Stomach smooth muscle (tissue), 2 donors: ENCODE measurements at regions not wholly inside any gene's neighbourhood (a gene's known extent, or its start where the extent isn't known, plus 50 kb on each side); places are given as distances from the start of the nearest gene placed in this dataset.

Source experiments
- H3K27ac ChIP-seq: one replicate; pipeline ENCODE4 v1.7.0; 2013; ENCODE audit warnings: mild to moderate bottlenecking, low read length, inconsistent platforms
- H3K27me3 ChIP-seq, 2 donors: one replicate each; pipeline ENCODE4 v1.7.0; 2013; ENCODE audit warnings: low read length in 2 of 2; ENCODE audit not compliant: insufficient read depth in 2 of 2, control insufficient read depth in 1 of 2
- H3K36me3 ChIP-seq, 2 donors: one replicate each; pipeline ENCODE4 v1.7.0; 2013; ENCODE audit warnings: low read length in 2 of 2; ENCODE audit not compliant: control insufficient read depth in 2 of 2, insufficient read depth in 2 of 2
- H3K4me1 ChIP-seq: one replicate; pipeline ENCODE4 v1.7.0; 2013; ENCODE audit warnings: low read length; ENCODE audit not compliant: control insufficient read depth, insufficient read depth
- H3K4me3 ChIP-seq, 2 donors: one replicate each; pipeline ENCODE4 v1.7.0; 2013; ENCODE audit warnings: low read length in 2 of 2
- H3K9ac ChIP-seq, 2 donors: one replicate each; pipeline ENCODE4 v1.7.0; 2013; ENCODE audit warnings: low read length in 2 of 2, mild to moderate bottlenecking in 1 of 2
- H3K9me3 ChIP-seq, 2 donors: one replicate each; pipeline ENCODE4 v1.7.0; 2013; ENCODE audit warnings: low read length in 2 of 2; ENCODE audit not compliant: control insufficient read depth in 2 of 2
- donor health status: healthy.
- donor health status: Pancreatic carcinoma.

DNA sequence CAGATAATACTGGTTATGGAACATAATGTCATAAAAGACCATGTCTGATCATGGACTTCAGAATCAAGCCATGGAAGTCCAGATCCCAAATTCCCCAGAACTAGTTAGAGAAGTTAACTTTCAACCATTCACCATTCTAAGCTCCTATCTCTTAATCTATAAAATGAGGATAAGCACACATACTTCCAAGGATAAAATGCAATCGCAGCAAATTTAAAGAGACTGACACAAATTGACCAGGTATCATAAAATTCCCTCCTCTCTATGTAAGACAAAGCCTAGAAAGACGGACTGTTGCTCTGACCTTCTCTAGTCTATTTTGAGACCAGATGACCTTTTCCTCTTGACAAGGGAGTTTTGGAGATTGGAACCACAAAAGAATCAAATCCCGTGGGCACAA is 426.7 kb downstream of the PLPP3 start:
- H3K4me3 ChIP-seq = no peak overlapping the region
- no peak overlapping the region for H3K27ac ChIP-seq
- H3K4me1 ChIP-seq = no peaks in the 10 kb centered on the region
- no peaks in the 10 kb centered on the region for H3K36me3 ChIP-seq
- no peaks in the 10 kb centered on the region for H3K27me3 ChIP-seq
- H3K9ac ChIP-seq = no peak overlapping the region
- no peaks in the 10 kb centered on the region for H3K9me3 ChIP-seq

GRCh38 chr1:56151402-56151801 is 428.0 kb downstream of the PLPP3 start:
- Histone ChIP-seq H3K36me3 (no peaks in the 10 kb centered on the region), H3K4me1 (no peaks in the 10 kb centered on the region), H3K4me3 (no peak overlapping the region), H3K9ac (no peak overlapping the region), H3K27ac (no peak overlapping the region), H3K9me3 (no peaks in the 10 kb centered on the region), H3K27me3 (no peaks in the 10 kb centered on the region)

- Histone ChIP-seq H3K9me3 (no peaks in the 10 kb centered on the region), H3K27ac (no peak overlapping the region), H3K27me3 (no peaks in the 10 kb centered on the region), H3K4me1 (no peaks in the 10 kb centered on the region), H3K36me3 (no peaks in the 10 kb centered on the region), H3K4me3 (no peak overlapping the region), H3K9ac (no peak overlapping the region)
These were observed 428.7 kb downstream of the PLPP3 start for GRCh38 chr1:56150441-56151215.

GRCh38 chr1:56149761-56150160 is 429.6 kb downstream of the PLPP3 start:
- no peaks in the 10 kb centered on the region for H3K27me3 ChIP-seq
- no peaks in the 10 kb centered on the region for H3K36me3 ChIP-seq
- no peaks in the 10 kb centered on the region for H3K9me3 ChIP-seq
- H3K9ac ChIP-seq = no peak overlapping the region
- H3K27ac ChIP-seq = no peak overlapping the region
- H3K4me3 ChIP-seq = no peak overlapping the region
- no peaks in the 10 kb centered on the region for H3K4me1 ChIP-seq

- no peak overlapping the region for H3K27ac ChIP-seq
These were observed 430.8 kb downstream of the PLPP3 start for GRCh38 chr1:56148326-56149193.

DNA sequence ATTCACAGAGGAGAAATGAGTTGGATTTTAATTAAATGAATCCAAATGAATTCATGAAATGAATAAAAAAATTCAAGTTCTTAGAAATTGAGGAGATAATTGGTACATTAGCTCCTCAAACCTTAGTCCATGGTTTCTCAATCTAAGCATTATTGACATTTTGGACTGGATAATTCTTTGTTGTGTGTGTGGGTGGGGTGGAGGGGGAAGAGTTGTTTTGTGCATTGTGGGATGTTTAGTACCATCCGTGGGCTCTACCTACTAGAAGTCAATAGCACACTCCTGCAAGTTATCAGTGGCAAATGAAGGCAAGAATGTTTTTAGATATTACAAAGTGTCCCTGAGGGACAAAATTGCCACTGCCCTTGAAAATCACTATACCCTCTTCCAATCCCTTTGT is 431.9 kb downstream of the PLPP3 start:
- H3K9ac ChIP-seq = no peak overlapping the region
- no peak overlapping the region for H3K4me3 ChIP-seq
- H3K27ac ChIP-seq = no peak overlapping the region
- H3K27me3 ChIP-seq = no peaks in the 10 kb centered on the region
- no peaks in the 10 kb centered on the region for H3K9me3 ChIP-seq
- H3K36me3 ChIP-seq = no peaks in the 10 kb centered on the region
- H3K4me1 ChIP-seq = no peaks in the 10 kb centered on the region

More at GRCh38 chr1:56148326-56149193, 430.8 kb downstream of the PLPP3 start:
- Histone ChIP-seq H3K4me3 (no peak overlapping the region), H3K27me3 (no peaks in the 10 kb centered on the region), H3K36me3 (no peaks in the 10 kb centered on the region), H3K4me1 (no peaks in the 10 kb centered on the region), H3K9me3 (no peaks in the 10 kb centered on the region), H3K9ac (no peak overlapping the region)

DNA sequence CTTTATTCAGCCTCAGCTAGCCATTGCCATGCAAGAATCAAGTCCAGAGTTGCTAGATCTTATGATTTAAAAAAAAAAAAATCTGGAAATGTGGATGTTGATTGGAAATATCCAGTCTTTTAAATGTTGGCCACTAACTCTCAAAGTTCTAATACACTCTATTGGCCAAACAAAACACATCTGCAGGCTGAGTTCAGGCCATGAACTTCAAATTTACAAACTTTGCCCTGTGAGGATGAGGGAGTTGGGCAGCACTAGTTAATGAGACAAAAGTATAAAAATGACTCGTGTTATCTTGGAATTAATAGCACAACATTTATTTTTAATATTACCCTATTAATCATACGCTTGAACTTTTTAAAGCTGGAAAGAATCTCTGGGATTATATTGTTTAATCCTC is 432.3 kb downstream of the PLPP3 start:
- Histone ChIP-seq H3K36me3 (no peaks in the 10 kb centered on the region), H3K27ac (no peak overlapping the region), H3K4me1 (no peaks in the 10 kb centered on the region), H3K9ac (no peak overlapping the region), H3K4me3 (no peak overlapping the region), H3K9me3 (no peaks in the 10 kb centered on the region), H3K27me3 (no peaks in the 10 kb centered on the region)

DNA sequence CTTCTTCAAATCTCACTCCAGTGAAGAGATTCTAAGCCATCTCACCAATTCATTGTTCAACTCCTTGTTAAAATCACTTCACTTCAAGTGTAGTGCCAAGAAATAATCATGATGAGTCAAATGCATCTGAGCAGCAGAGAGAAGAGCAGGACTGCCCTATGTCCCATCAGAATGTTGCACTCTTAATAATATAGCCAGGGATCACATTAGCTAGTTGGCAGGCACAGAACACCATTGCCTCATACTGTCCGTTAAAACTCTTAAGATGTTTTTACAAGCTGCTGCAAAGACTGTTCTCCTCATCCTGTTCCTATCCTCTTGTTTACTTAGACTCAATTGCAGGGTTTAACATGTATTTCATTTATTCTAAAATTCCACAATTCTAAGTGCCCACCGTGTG is 432.9 kb downstream of the PLPP3 start:
- Histone ChIP-seq H3K27ac (no peak overlapping the region), H3K9me3 (no peaks in the 10 kb centered on the region), H3K36me3 (no peaks in the 10 kb centered on the region), H3K4me1 (no peaks in the 10 kb centered on the region), H3K27me3 (no peaks in the 10 kb centered on the region), H3K4me3 (no peak overlapping the region), H3K9ac (no peak overlapping the region)

- H3K27ac ChIP-seq = no peak overlapping the region
These were observed 433.8 kb downstream of the PLPP3 start for GRCh38 chr1:56145581-56145980.

GRCh38 chr1:56142301-56142700 is 437.1 kb downstream of the PLPP3 start:
- Histone ChIP-seq H3K36me3 (no peaks in the 10 kb centered on the region), H3K9me3 (no peaks in the 10 kb centered on the region), H3K9ac (no peak overlapping the region), H3K4me1 (no peaks in the 10 kb centered on the region), H3K27me3 (no peaks in the 10 kb centered on the region), H3K27ac (no peak overlapping the region), H3K4me3 (no peak overlapping the region)

More at GRCh38 chr1:56145581-56145980, 433.8 kb downstream of the PLPP3 start:
- Histone ChIP-seq H3K4me1 (no peaks in the 10 kb centered on the region), H3K9me3 (no peaks in the 10 kb centered on the region), H3K27me3 (no peaks in the 10 kb centered on the region), H3K4me3 (no peak overlapping the region), H3K9ac (no peak overlapping the region), H3K36me3 (no peaks in the 10 kb centered on the region)

DNA sequence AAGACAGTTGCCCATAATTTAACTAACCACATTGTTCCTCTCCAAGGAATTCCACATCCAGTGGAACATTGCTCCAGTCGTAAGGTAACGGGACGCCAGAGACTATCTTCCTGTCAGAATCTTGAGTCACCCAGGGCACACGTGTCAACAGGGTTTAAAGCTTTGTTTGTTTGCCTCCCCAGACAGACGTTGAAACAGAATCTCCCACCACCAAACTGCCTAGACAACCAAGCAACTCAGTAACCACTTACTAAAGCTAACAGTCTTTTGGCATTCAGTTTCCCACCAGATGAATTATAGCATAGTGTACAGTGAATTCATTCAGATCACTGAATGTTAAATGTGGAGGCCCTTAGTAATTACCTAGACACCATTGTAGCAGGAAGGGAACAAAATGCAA is 439.5 kb downstream of the PLPP3 start:
- Histone ChIP-seq H3K9me3 (no peaks in the 10 kb centered on the region), H3K4me3 (no peak overlapping the region), H3K36me3 (no peaks in the 10 kb centered on the region), H3K27me3 (no peaks in the 10 kb centered on the region), H3K9ac (no peak overlapping the region), H3K27ac (no peak overlapping the region), H3K4me1 (no peaks in the 10 kb centered on the region)
